Lower lobe of right lung (tissue), 2 donors: ENCODE measurements at regions not wholly inside any gene's neighbourhood (a gene's known extent, or its start where the extent isn't known, plus 50 kb on each side); places are given as distances from the start of the nearest gene placed in this dataset.
"Not testable (repeated sequence)": the region's sequence is repeated elsewhere in the genome, so short reads cannot be mapped to it uniquely, and the experiment has no call there.

Experiments used
- ATAC-seq, 2 donors: fragments of 200-7000 bp; cut with Tn5 transposase; one replicate each; pipeline ENCODE4 v1.9.1; 2020 to 2022; ENCODE audit warnings: mild to moderate bottlenecking in 2 of 2, moderate library complexity in 2 of 2
- DNase-seq: peaks from one replicate; pipeline ENCODE4 v3.0.0-alpha.2; 2020
- H3K27ac ChIP-seq: fragments of 200-600 bp; one replicate; pipeline ENCODE4 v1.8.0; 2022
- H3K27me3 ChIP-seq: fragments of 200-600 bp; one replicate; pipeline ENCODE4 v1.8.0; 2022; ENCODE audit warnings: low read depth
- H3K36me3 ChIP-seq: fragments of 200-600 bp; one replicate; pipeline ENCODE4 v1.8.0; 2022; ENCODE audit warnings: mild to moderate bottlenecking
- H3K4me1 ChIP-seq: fragments of 200-600 bp; one replicate; pipeline ENCODE4 v1.8.0; 2022
- H3K4me3 ChIP-seq: fragments of 200-600 bp; one replicate; pipeline ENCODE4 v1.8.0; 2022; ENCODE audit warnings: mild to moderate bottlenecking
- H3K9me3 ChIP-seq: fragments of 200-600 bp; one replicate; pipeline ENCODE4 v1.8.0; 2022
- intact Hi-C: fragments of 100-400 bp; cut with DNase I; formaldehyde crosslinking; loops from one replicate; pipeline ENCODE4 v1.11.0; 2022
- TF ChIP-seq, protein P1 (sequence below): fragments of 200-600 bp; IDR thresholded peaks from one replicate; pipeline ENCODE4 v1.8.0; 2022; ENCODE audit warnings: antibody characterized with exemption, mild to moderate bottlenecking
- donor health status: DM: no; HTN: yes; CAD: no; lungs with severe emphysema.

DNA sequence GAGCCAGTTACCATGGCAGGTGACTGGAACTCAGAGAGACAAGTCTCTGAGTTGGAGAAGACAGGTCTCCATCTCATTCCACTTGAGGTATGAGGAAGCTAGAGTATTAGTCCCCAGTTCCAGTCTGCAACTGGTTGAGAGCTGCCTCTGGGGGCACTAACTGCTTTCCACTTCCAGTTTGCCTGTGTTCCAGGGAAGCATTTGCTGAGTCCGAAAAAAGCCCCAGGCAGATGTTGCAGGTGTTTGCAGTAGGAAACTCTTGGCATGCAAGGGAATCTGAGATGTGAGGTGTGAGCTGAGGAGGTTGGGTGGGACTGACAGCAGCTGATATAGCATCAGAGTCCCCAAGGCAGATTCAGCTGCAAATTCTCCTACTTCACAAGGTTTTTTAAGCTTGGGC, 272.2 kb upstream of the CASK start:
- Histone ChIP-seq H3K36me3 (no peaks in the 10 kb centered on the region), H3K4me1 (no peaks in the 10 kb centered on the region), H3K27ac (no peak overlapping the region), H3K27me3 (no peaks in the 10 kb centered on the region), H3K4me3 (no peak overlapping the region), H3K9me3 (no peaks in the 10 kb centered on the region)
- no peak for DNase-seq
- ATAC-seq, result no peak
- TF ChIP-seq, protein P1, sequence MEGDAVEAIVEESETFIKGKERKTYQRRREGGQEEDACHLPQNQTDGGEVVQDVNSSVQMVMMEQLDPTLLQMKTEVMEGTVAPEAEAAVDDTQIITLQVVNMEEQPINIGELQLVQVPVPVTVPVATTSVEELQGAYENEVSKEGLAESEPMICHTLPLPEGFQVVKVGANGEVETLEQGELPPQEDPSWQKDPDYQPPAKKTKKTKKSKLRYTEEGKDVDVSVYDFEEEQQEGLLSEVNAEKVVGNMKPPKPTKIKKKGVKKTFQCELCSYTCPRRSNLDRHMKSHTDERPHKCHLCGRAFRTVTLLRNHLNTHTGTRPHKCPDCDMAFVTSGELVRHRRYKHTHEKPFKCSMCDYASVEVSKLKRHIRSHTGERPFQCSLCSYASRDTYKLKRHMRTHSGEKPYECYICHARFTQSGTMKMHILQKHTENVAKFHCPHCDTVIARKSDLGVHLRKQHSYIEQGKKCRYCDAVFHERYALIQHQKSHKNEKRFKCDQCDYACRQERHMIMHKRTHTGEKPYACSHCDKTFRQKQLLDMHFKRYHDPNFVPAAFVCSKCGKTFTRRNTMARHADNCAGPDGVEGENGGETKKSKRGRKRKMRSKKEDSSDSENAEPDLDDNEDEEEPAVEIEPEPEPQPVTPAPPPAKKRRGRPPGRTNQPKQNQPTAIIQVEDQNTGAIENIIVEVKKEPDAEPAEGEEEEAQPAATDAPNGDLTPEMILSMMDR, result no peak
- intact Hi-C loops, result no loop called here

DNA sequence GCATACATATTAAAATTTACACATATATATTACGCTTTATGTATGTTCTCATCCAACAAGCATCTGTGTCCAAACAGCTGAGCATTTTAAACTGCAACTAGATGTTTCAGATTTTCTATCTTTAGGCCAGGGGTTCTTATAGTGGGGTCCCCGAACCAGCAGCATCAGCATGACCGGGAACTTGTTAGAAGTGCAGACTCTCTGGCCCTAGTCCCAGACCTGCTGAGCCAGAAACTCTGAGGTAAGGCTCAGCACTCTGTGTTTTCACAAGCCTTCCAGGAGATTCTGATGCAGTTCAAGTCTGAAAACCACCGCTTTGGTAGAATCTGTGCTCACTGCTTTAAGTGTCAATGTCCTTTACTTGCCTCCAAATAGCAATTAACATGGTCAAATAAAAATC, 266.2 kb upstream of the CASK start:
- Histone ChIP-seq H3K4me1 (no peaks in the 10 kb centered on the region), H3K4me3 (no peak overlapping the region), H3K27ac (no peak overlapping the region), H3K9me3 (no peaks in the 10 kb centered on the region), H3K27me3 (no peaks in the 10 kb centered on the region), H3K36me3 (no peaks in the 10 kb centered on the region)
- TF ChIP-seq, protein P1, result no peak
- intact Hi-C loops, result no loop called here
- DNase-seq (no peak), ATAC-seq (no peak)

DNA sequence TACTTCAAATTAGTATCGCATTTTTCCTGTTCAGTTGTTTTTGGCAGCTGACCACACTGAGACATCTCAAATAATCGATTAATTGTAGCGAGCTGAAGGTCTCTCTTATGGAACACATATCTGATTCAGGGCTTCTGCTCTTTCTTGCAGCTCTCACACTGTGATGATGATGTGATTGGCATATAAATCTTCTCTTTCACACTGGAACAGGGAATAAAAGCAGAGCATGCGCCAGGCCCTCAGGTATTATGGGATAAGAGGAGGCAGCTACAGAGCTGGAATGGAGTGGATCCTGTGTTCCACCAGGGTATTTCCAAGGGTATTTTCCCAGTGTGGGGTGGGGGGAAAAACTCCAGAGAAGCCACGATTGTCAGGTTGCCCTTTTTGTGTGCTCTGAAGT, 265.4 kb upstream of the CASK start:
- TF ChIP-seq, protein P1, result no peak
- ATAC-seq (no peak), DNase-seq (no peak)
- Histone ChIP-seq H3K27ac (no peak overlapping the region), H3K27me3 (no peaks in the 10 kb centered on the region), H3K36me3 (no peaks in the 10 kb centered on the region), H3K4me3 (no peak overlapping the region), H3K4me1 (no peaks in the 10 kb centered on the region), H3K9me3 (no peaks in the 10 kb centered on the region)
- intact Hi-C loops, result no loop called here

DNA sequence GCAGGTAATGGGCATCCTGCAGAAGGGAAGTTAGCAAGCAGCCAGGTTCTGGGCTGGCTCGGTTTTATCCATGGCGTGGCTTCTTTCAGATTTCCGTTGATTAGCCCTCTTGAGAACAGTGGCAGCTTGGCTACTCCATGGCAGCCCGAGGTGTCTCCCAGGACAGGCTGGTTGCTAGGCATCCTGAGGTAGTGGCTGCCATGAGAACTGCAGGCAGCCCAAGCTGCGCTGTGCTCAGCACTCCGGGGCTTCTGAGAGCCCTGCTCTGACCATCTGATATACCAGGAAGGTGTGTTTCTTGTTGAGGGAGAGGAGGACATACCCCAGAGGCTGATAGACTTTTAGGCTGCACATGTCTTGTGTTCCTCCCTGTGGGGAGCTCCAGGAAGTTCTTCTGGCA, 253.4 kb upstream of the CASK start:
- Histone ChIP-seq H3K27ac (no peak overlapping the region), H3K4me3 (no peak overlapping the region), H3K4me1 (no peaks in the 10 kb centered on the region), H3K36me3 (no peaks in the 10 kb centered on the region), H3K9me3 (no peaks in the 10 kb centered on the region), H3K27me3 (no peaks in the 10 kb centered on the region)
- ATAC-seq (no peak), DNase-seq (no peak)
- TF ChIP-seq, protein P1, result no peak
- intact Hi-C loops, result no loop called here

GRCh38 chrX:42175843-42176242, 252.5 kb upstream of the CASK start:
- intact Hi-C loops, result no loop called here
- Histone ChIP-seq H3K27me3 (no peaks in the 10 kb centered on the region), H3K4me1 (no peaks in the 10 kb centered on the region), H3K4me3 (no peak overlapping the region), H3K9me3 (no peaks in the 10 kb centered on the region), H3K27ac (no peak overlapping the region), H3K36me3 (no peaks in the 10 kb centered on the region)
- TF ChIP-seq, protein P1, result no peak
- ATAC-seq (no peak), DNase-seq (no peak)

GRCh38 chrX:42157923-42158322, 234.6 kb upstream of the CASK start:
- H3K4me3 ChIP-seq, ATAC-seq, H3K27ac ChIP-seq, H3K36me3 ChIP-seq, intact Hi-C loops, DNase-seq, H3K4me1 ChIP-seq, H3K27me3 ChIP-seq, H3K9me3 ChIP-seq: not testable (repeated sequence)
